Thyroid gland (tissue), 4 donors: ENCODE measurements at regions not wholly inside any gene's neighbourhood (a gene's known extent, or its start where the extent isn't known, plus 50 kb on each side); places are given as distances from the start of the nearest gene placed in this dataset.

Experiments used
- CTCF ChIP-seq, 6 experiments: fragments of 200-600 bp in 3 of 6; fragments of 450-650 bp in 3 of 6; sonication (generic) in 3 of 6; IDR thresholded peaks; one replicate each; pipeline ENCODE4 v1.5.1; 2016 to 2019; ENCODE audit warnings: antibody characterized with exemption in 6 of 6, mild to moderate bottlenecking in 2 of 6, inconsistent platforms in 1 of 6, moderate library complexity in 1 of 6
- POLR2A ChIP-seq, 2 donors: fragments of 450-650 bp; IDR thresholded peaks; one replicate each; pipeline ENCODE4 v1.6.1; 2017; ENCODE audit warnings: antibody characterized with exemption in 2 of 2, mild to moderate bottlenecking in 2 of 2, moderate library complexity in 1 of 2

- TF ChIP-seq POLR2A (IDR thresholded peaks at IDR 0.05) (no peak), CTCF (IDR thresholded peaks at IDR 0.05) (no peak)
Observed at GRCh38 chr20:30611239-30611984, 646.1 kb upstream of the DEFB115 start.
